ENCODE measurements at regions not wholly inside any gene's neighbourhood (a gene's known extent, or its start where the extent isn't known, plus 50 kb on each side); places are given as distances from the start of the nearest gene placed in this dataset.

DNA sequence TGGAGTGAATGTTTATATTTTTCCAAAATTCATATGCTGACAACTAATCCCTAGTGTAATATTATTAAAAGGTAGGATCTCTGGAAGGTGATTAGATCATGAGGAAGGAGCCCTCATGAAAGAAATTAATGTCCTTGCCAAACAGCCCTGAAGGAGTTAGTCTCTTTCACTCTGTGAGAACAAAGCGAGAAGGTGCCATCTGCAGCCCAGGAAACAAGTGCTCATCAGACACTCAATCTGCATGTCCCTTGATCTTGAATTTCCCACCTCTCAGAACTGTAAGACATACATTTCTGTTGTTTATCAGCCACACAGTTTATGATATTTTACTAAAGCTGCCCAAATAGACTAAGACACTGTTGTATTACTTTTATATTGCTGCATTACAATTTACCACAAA, 1283.4 kb downstream of the PCDH7 start:
- Histone ChIP-seq H3K9me3 (ENCODE audit: control insufficient read depth, insufficient read depth, low read length) (no peaks in the 10 kb centered on the region), H3K4me3 (ENCODE audit: low read depth, low read length) (no peak overlapping the region), H3K9ac (ENCODE audit: low read depth, low read length) (no peak overlapping the region), H3K4me1 (ENCODE audit: control insufficient read depth, insufficient read depth, low read length) (peaks cover 3% of the 10 kb centered on the region), H3K36me3 (ENCODE audit: control insufficient read depth, insufficient read depth, low read length) (no peaks in the 10 kb centered on the region), H3K27me3 (ENCODE audit: control insufficient read depth, insufficient read depth, low read length) (no peaks in the 10 kb centered on the region)

- H3K36me3 ChIP-seq (ENCODE audit: control insufficient read depth, insufficient read depth, low read length): no peaks in the 10 kb centered on the region
- H3K4me1 ChIP-seq (ENCODE audit: control insufficient read depth, insufficient read depth, low read length): no peaks in the 10 kb centered on the region
- H3K9ac ChIP-seq (ENCODE audit: low read depth, low read length): no peak overlapping the region
- no peaks in the 10 kb centered on the region for H3K27me3 ChIP-seq (ENCODE audit: control insufficient read depth, insufficient read depth, low read length)
- H3K4me3 ChIP-seq (ENCODE audit: low read depth, low read length): no peak overlapping the region
- no peaks in the 10 kb centered on the region for H3K9me3 ChIP-seq (ENCODE audit: control insufficient read depth, insufficient read depth, low read length)
Observed at GRCh38 chr4:32010221-32010620, 1290.1 kb downstream of the PCDH7 start.

DNA sequence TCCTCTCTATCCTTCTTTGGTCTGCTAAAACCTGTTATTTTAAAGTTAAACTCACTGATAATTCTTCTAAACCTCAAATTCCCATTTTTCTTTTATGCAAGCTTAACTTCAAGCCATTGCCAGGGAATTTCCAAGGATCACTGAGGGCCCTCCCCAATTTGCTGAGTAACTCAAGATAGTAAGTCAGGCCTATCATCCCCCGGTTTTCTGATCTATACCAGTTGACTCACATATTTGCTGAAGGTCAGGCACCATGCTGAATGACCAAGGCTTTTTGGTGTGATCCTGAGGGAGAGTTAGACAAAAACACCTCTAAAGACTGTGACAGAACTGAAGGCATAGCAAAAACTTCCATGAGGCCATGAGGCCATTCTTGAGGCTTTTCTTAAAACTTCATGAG, 1301.9 kb downstream of the PCDH7 start:
- H3K9ac ChIP-seq (ENCODE audit: low read depth, low read length): no peak overlapping the region
- H3K9me3 ChIP-seq (ENCODE audit: control insufficient read depth, insufficient read depth, low read length): no peaks in the 10 kb centered on the region
- no peaks in the 10 kb centered on the region for H3K4me1 ChIP-seq (ENCODE audit: control insufficient read depth, insufficient read depth, low read length)
- no peaks in the 10 kb centered on the region for H3K36me3 ChIP-seq (ENCODE audit: control insufficient read depth, insufficient read depth, low read length)
- no peak overlapping the region for H3K4me3 ChIP-seq (ENCODE audit: low read depth, low read length)
- H3K27me3 ChIP-seq (ENCODE audit: control insufficient read depth, insufficient read depth, low read length): no peaks in the 10 kb centered on the region

GRCh38 chr4:32025851-32026459, 1305.8 kb downstream of the PCDH7 start:
- Histone ChIP-seq H3K9me3 (ENCODE audit: control insufficient read depth, insufficient read depth, low read length) (no peaks in the 10 kb centered on the region), H3K4me3 (ENCODE audit: low read depth, low read length) (no peak overlapping the region), H3K4me1 (ENCODE audit: control insufficient read depth, insufficient read depth, low read length) (no peaks in the 10 kb centered on the region), H3K9ac (ENCODE audit: low read depth, low read length) (no peak overlapping the region), H3K36me3 (ENCODE audit: control insufficient read depth, insufficient read depth, low read length) (no peaks in the 10 kb centered on the region), H3K27me3 (ENCODE audit: control insufficient read depth, insufficient read depth, low read length) (no peaks in the 10 kb centered on the region)

DNA sequence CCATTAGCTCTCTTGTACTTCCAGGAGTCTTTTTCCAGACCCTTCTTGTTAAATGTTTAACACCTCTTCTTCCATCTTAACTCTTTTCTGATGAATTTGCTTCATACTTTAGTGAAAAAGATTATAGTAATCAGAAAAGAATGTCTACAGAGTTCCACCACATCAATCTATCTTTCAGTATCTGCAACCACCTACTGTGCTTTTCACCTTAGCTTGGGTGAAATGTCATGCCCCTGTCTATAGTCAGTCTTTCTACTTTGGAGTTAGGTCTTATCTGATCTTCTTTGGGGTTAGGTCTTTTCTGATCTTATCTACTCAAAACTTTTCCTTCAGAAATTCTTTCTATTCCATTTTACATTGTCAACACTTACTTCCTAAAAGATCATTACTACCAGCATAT, 1310.2 kb downstream of the PCDH7 start:
- H3K27me3 ChIP-seq (ENCODE audit: control insufficient read depth, insufficient read depth, low read length): no peaks in the 10 kb centered on the region
- H3K4me3 ChIP-seq (ENCODE audit: low read depth, low read length): no peak overlapping the region
- no peaks in the 10 kb centered on the region for H3K36me3 ChIP-seq (ENCODE audit: control insufficient read depth, insufficient read depth, low read length)
- no peaks in the 10 kb centered on the region for H3K9me3 ChIP-seq (ENCODE audit: control insufficient read depth, insufficient read depth, low read length)
- H3K9ac ChIP-seq (ENCODE audit: low read depth, low read length): no peak overlapping the region
- no peaks in the 10 kb centered on the region for H3K4me1 ChIP-seq (ENCODE audit: control insufficient read depth, insufficient read depth, low read length)

- Histone ChIP-seq H3K4me1 (ENCODE audit: control insufficient read depth, insufficient read depth, low read length) (no peaks in the 10 kb centered on the region), H3K36me3 (ENCODE audit: control insufficient read depth, insufficient read depth, low read length) (no peaks in the 10 kb centered on the region), H3K9me3 (ENCODE audit: control insufficient read depth, insufficient read depth, low read length) (no peaks in the 10 kb centered on the region), H3K27me3 (ENCODE audit: control insufficient read depth, insufficient read depth, low read length) (no peaks in the 10 kb centered on the region), H3K9ac (ENCODE audit: low read depth, low read length) (no peak overlapping the region), H3K4me3 (ENCODE audit: low read depth, low read length) (no peak overlapping the region)
Observed at GRCh38 chr4:32031026-32031425, 1310.9 kb downstream of the PCDH7 start.

DNA sequence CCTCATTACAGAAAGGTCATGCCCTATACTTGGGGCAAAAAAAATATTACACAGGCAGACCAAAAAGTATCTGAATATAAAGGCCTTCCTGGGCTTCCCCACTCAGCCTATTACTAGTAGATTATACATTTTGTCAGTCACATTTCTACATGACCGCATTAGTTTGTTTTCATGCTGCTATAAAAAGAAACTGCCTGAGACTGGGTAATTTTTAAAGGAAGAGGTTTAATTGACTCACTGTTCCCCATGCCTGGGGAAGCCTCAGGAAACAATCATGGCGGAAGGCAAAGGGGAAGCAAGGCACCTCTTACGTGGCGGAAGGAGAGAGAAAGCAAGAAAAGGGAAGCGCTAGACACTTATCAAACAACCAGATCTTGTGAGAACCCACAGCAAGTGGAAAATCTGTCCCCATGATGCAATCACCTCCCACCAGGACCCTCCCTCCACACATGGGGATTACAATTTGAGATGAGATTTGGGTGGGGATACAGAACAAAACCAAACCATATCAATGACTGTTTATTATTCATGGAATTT, 1312.0 kb downstream of the PCDH7 start:
- Histone ChIP-seq H3K27me3 (ENCODE audit: control insufficient read depth, insufficient read depth, low read length) (no peaks in the 10 kb centered on the region), H3K9ac (ENCODE audit: low read depth, low read length) (no peak overlapping the region)

DNA sequence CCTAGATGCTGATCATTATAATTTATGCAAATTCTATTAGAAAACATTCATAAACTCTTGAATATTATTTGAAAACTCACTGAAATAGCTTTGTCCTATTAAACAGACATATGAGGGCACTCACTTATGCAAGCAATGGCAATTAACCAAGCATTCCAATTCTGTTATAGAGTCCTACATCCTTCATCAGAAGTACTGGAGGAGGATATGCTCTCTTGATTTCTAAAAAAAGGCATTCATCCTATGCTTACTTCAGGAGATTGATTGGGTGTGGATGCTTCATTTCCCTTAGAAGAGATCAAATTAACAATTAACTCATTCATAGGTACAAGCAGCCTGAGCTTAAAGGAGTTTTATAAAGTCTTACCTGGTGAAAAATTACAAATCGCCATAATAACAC, 1317.2 kb downstream of the PCDH7 start:
- Histone ChIP-seq H3K36me3 (ENCODE audit: control insufficient read depth, insufficient read depth, low read length) (no peaks in the 10 kb centered on the region), H3K27me3 (ENCODE audit: control insufficient read depth, insufficient read depth, low read length) (no peaks in the 10 kb centered on the region), H3K9ac (ENCODE audit: low read depth, low read length) (no peak overlapping the region), H3K4me1 (ENCODE audit: control insufficient read depth, insufficient read depth, low read length) (no peaks in the 10 kb centered on the region), H3K4me3 (ENCODE audit: low read depth, low read length) (no peak overlapping the region), H3K9me3 (ENCODE audit: control insufficient read depth, insufficient read depth, low read length) (no peaks in the 10 kb centered on the region)

More for the DNA sequence above, 1312.0 kb downstream of the PCDH7 start:
- H3K9me3 ChIP-seq (ENCODE audit: control insufficient read depth, insufficient read depth, low read length): no peaks in the 10 kb centered on the region
- H3K4me3 ChIP-seq (ENCODE audit: low read depth, low read length): no peak overlapping the region
- H3K4me1 ChIP-seq (ENCODE audit: control insufficient read depth, insufficient read depth, low read length): no peaks in the 10 kb centered on the region
- H3K36me3 ChIP-seq (ENCODE audit: control insufficient read depth, insufficient read depth, low read length): no peaks in the 10 kb centered on the region

DNA sequence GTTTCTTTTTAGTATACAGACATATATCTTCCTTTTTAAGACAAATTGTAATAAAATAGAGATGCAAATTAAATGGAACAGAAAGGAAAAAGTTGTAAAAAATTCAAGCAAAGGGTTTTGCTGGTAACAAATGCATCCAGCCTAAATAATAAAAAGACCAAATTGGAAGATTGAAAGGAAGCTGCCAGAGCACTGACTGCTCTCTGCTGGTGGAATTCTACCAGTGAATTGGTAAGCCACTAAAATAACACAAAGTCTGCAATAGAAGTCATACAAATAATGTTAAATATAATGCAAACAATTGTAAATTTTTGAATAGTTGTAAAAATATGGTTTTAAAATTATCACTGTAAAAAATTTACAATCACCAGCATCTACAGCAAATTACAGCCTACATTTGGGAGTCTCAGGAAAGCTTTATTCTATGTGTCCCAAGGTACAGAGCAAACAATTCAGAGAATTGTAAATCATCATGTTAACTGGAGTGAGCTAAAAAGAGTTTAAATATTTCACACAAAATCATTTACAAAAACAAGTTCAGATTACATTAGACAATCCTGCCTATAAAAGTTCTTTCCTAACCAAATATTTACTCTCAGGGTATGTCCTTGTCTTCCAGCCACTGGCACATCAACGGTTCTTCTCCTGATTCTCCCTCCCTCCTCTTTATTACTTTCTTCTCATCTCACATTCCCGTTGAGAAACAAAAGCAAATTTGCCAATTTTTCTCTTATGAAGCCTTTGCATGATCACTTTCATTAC, 1322.5 kb downstream of the PCDH7 start:
- Histone ChIP-seq H3K4me3 (ENCODE audit: low read depth, low read length) (no peak overlapping the region), H3K27me3 (ENCODE audit: control insufficient read depth, insufficient read depth, low read length) (no peaks in the 10 kb centered on the region), H3K36me3 (ENCODE audit: control insufficient read depth, insufficient read depth, low read length) (no peaks in the 10 kb centered on the region), H3K9ac (ENCODE audit: low read depth, low read length) (no peak overlapping the region), H3K9me3 (ENCODE audit: control insufficient read depth, insufficient read depth, low read length) (no peaks in the 10 kb centered on the region), H3K4me1 (ENCODE audit: control insufficient read depth, insufficient read depth, low read length) (no peaks in the 10 kb centered on the region)

DNA sequence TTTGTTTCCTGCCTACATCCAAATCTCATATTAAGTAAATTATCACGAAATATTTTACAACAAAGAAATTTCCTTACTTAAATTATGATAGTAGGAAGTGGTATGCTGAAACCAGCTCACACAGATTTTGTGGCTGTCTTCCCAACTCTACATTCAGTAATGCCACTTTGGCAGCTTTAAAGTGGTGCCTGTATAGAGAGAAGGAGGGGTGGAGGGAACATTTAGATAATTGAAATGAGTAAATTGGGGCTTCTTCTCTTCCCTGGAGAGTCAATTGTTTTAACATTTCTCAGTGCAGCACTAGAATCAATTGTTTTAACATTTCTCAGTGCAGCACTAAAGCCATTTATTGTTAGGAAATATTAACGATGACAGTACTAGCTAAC, 1323.1 kb downstream of the PCDH7 start:
- Histone ChIP-seq H3K9me3 (ENCODE audit: control insufficient read depth, insufficient read depth, low read length) (no peaks in the 10 kb centered on the region), H3K9ac (ENCODE audit: low read depth, low read length) (no peak overlapping the region), H3K4me1 (ENCODE audit: control insufficient read depth, insufficient read depth, low read length) (no peaks in the 10 kb centered on the region), H3K4me3 (ENCODE audit: low read depth, low read length) (no peak overlapping the region), H3K36me3 (ENCODE audit: control insufficient read depth, insufficient read depth, low read length) (no peaks in the 10 kb centered on the region), H3K27me3 (ENCODE audit: control insufficient read depth, insufficient read depth, low read length) (no peaks in the 10 kb centered on the region)

DNA sequence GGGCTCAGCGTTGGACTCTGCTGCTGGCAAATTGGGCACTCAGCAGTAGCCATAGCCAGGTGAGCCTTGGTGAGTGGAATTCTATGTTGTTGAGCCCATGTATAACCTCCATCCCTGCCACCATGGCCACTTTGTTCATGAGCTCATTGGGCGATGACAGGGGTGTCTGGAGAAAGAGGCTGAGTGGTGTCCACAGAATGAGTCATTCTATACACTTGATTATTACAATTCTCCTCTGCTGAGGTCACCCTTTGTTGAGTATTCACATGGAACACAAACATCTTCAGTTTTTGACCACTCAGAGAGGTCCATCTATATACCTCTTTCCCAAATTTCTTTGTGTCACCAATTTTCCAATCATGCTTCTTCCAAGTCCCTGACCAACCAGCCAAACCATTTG, 1341.7 kb downstream of the PCDH7 start:
- Histone ChIP-seq H3K36me3 (ENCODE audit: control insufficient read depth, insufficient read depth, low read length) (no peaks in the 10 kb centered on the region), H3K4me1 (ENCODE audit: control insufficient read depth, insufficient read depth, low read length) (no peaks in the 10 kb centered on the region), H3K4me3 (ENCODE audit: low read depth, low read length) (no peak overlapping the region), H3K27me3 (ENCODE audit: control insufficient read depth, insufficient read depth, low read length) (no peaks in the 10 kb centered on the region), H3K9me3 (ENCODE audit: control insufficient read depth, insufficient read depth, low read length) (no peaks in the 10 kb centered on the region), H3K9ac (ENCODE audit: low read depth, low read length) (no peak overlapping the region)

GRCh38 chr4:32073542-32073941, 1353.4 kb downstream of the PCDH7 start:
- no peaks in the 10 kb centered on the region for H3K27me3 ChIP-seq (ENCODE audit: control insufficient read depth, insufficient read depth, low read length)
- no peaks in the 10 kb centered on the region for H3K36me3 ChIP-seq (ENCODE audit: control insufficient read depth, insufficient read depth, low read length)
- H3K4me1 ChIP-seq (ENCODE audit: control insufficient read depth, insufficient read depth, low read length): no peaks in the 10 kb centered on the region
- H3K9ac ChIP-seq (ENCODE audit: low read depth, low read length): no peak overlapping the region
- no peaks in the 10 kb centered on the region for H3K9me3 ChIP-seq (ENCODE audit: control insufficient read depth, insufficient read depth, low read length)
- H3K4me3 ChIP-seq (ENCODE audit: low read depth, low read length): no peak overlapping the region
